HG02973 (cell line): ENCODE measurements at regions not wholly inside any gene's neighbourhood (a gene's known extent, or its start where the extent isn't known, plus 50 kb on each side); places are given as distances from the start of the nearest gene placed in this dataset.

ENCODE experiments used
- ATAC-seq: cut with Tn5 transposase; IDR thresholded peaks from one replicate; pipeline ENCODE4 v1.9.1; 2021; ENCODE audit warnings: moderate library complexity; ENCODE audit not compliant: unreplicated experiment

DNA sequence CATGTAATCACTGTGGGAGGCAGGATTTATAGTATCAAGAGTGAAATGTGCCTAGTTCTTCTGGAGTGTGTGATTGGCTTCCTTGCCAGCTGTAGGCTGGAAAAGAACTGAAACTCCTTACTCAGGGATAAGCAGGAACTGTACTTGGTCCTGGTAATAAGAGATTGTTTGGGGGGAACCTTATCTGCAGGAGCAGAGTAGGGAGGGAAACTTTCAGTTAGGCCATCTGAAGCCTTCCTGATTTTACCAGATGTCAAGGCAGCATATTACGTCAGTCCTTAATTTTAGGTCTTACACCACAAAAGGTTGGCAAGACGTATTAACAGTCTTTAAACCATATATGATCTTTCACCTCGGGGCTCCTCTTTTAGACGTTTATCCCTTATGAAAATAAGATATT is 231.5 kb upstream of the FMR1 start:
- no peak for ATAC-seq

DNA sequence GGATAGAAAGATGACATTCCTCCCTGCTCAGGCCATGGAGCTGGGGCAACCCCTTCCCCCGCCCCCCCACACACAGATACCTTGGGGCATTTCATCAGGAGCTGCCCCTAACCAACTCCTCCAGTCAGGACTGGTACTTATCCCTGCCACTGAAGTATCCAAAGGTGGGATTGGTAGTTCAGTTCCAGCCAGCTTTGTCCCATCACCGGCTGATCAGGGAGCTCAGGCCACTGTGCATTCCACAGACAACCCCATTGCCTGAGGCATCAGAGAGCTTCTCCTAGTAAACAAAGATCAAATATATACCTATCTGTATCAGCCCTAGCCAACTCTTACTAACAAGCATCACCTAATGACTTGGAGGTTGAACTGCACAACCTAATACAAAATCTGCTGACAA is 218.2 kb upstream of the FMR1 start:
- ATAC-seq: no peak

GRCh38 chrX:147699061-147699460 is 212.7 kb upstream of the FMR1 start:
- no peak for ATAC-seq

- no peak for ATAC-seq
These were observed 201.4 kb upstream of the FMR1 start for GRCh38 chrX:147710301-147710700.

GRCh38 chrX:147733369-147733768 is 178.3 kb upstream of the FMR1 start:
- ATAC-seq: no peak

DNA sequence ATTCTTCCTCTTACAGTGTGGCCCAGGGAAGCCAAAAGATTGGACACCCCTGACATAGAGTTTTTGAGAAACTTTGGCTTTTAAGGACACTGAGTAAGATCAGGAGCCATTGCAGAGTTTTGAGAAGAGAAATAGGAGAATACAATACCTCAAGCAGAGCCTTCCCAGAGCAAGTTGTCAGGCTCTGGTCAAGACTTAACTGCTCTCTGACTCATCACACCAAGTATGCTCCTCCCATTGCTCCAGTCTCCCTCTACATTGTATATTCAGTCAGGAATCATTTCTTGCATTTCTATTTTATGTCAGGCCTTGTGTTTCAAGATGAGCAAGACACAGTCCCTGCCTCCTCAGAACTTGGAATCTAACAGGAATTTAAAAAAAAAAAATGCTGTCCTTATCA is 176.4 kb upstream of the FMR1 start:
- no peak for ATAC-seq

DNA sequence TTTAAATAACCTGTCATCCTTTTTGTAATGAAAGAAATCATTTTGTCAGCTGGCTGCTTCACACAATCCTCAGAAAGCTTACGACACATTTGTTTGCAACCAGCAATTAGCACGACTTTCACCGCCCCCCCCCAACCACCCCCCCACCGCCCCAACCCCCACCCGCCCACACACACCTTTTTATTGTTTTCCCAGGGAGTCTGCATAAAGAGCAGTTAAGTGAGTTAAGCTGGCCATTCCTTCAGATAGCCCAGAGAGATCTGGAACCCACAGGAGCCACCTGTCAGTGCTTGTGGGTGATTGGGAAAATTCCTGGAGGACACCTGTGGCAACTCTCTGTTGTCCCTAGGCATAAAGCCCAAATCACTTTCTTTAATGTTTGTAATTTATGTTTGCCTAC is 175.7 kb upstream of the FMR1 start:
- no peak for ATAC-seq

- ATAC-seq: no peak
These were observed 174.0 kb upstream of the FMR1 start for GRCh38 chrX:147737690-147738089.

DNA sequence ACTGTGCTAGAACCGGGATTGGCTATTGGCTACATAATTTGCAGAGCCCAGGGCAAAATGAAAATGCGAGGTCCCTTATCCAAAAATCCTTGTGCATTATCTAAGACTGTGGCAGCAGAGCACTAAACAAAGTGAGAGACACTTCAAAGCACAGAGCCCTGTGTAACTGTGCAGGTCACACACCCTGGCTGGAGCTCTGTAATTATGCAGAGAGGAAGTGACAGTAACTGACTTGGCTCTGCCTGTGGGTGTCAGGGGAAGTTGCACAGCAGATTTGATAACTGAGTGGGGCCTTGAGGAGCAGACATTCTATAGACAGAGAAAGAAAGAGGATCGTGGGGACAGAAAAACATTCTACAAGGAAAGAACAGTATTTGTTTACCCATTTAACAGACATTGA is 173.5 kb upstream of the FMR1 start:
- no peak for ATAC-seq

DNA sequence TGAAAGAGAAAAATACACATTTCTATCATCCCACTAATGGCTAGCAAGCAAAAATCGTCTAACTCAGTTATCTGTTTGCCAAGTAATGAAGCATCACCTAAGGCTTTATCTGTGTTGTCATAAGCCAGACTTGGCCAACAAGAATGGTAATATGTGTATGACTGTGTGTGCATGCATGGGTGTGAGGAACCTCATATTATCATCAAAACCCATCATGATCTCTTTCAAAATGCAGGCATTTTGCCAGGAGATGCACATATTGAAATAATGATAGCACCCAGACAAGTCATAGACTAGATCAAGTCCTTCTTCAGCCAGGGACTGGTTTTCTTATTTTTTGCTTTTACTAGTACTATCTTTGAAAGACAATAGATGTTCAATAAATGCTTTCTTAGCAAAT is 172.5 kb upstream of the FMR1 start:
- ATAC-seq: no peak

- no peak for ATAC-seq
These were observed 169.9 kb upstream of the FMR1 start for GRCh38 chrX:147741776-147742175.

GRCh38 chrX:147749308-147749707 is 162.4 kb upstream of the FMR1 start:
- ATAC-seq: no peak

GRCh38 chrX:147757750-147758149 is 154.0 kb upstream of the FMR1 start:
- ATAC-seq: no peak

- ATAC-seq: no peak
These were observed 148.6 kb upstream of the FMR1 start for GRCh38 chrX:147763131-147763530.

DNA sequence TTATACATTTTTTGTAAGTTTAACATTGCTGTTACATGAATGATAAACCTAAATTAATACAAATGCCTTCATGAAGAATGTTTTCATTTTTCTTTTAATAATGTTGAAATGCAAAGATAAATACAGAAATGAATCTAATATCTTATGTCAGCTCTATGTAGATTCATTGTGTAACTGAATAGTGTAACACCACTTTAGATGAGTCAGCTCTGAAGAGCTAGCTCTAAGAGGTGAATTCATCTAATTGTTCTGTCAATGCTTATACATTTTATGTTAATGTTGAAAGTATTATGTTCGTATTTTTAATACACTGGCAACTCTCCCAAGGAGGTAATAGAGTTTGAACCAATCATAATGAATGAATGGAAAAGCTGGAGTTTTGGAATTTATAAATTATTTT is 146.9 kb upstream of the FMR1 start:
- ATAC-seq: no peak

DNA sequence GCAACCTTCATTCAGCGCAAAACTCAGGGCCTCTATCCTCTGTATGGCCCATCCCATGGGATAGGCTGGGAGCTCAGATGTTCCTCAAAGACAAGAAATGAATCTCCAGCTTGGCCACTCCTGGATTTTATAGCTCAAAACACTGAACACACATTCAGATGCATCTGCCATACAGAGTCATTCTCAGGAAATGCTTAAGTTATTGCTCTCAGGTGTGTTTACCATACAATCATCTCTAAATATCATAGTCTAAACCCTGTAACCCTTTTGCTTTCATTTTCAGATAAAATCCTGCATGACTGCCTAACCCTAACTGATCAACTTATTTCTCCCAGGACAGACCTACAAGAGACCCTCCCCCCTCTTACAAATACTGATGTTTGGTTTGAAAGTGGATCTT is 140.9 kb upstream of the FMR1 start:
- no peak for ATAC-seq

DNA sequence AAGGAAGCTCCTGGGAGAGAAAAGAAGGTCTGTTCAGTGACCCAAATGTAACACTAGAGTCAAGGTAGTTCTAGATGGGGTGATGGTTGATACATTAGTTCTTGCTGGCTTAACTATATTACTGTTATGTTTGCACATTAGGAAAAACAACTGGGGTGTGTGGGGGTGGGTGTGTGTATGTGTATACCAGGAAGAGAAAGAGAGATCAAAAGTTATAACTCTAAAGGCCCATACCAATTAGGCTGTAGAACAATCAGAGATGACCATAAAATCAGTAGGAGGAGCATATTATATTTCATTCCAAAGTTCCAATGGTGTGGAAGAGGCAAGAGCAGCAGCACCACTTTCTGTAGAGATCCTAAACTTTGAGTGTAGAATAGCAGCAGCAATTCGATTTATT is 134.7 kb upstream of the FMR1 start:
- ATAC-seq: no peak

- no peak for ATAC-seq
These were observed 132.5 kb upstream of the FMR1 start for GRCh38 chrX:147779173-147779572.

DNA sequence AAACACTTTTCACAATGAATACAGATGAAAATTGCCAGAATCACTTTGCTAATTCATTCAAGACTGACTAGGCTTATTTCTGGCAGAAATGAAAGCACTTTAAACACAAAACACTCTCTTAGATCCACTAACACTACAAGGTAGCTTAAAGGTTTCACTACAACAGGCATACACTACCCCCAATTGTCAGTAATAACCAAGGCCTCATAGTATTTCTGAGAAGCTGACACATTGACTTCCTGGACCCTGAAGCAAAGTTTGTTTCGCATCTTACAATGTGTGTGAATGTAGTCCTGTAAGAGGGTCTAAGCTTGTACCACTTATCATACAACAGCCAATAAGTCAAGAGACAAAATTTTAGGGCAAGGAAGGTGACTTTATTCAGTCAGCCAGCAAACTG is 129.9 kb upstream of the FMR1 start:
- ATAC-seq: no peak

- no peak for ATAC-seq
These were observed 122.9 kb upstream of the FMR1 start for GRCh38 chrX:147788641-147789350.

GRCh38 chrX:147800663-147801062 is 111.1 kb upstream of the FMR1 start:
- ATAC-seq: no peak

DNA sequence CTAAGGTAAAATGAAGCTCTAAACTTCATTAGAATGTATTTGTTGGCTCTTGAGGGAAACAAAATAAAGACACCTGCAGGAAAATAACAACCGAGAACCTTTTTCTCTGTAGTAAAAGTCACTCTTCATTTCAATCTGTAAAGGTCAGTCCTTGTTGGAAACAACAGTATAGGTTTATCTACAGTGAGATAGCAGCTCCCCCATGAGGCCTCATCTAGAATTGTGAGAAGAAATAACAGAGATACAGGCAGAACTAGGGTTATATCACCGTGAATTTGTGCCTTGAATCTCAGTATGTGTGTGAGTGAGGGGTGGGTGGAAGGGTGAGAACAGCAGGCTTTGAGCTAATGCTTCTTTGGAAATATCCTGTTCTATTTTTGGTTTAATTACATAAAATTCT is 107.8 kb upstream of the FMR1 start:
- no peak for ATAC-seq

- no peak for ATAC-seq
These were observed 99.9 kb upstream of the FMR1 start for GRCh38 chrX:147811803-147812202.
